GM23248 (cell line): ENCODE measurements at regions not wholly inside any gene's neighbourhood (a gene's known extent, or its start where the extent isn't known, plus 50 kb on each side); places are given as distances from the start of the nearest gene placed in this dataset.
"Not testable (repeated sequence)": the region's sequence is repeated elsewhere in the genome, so short reads cannot be mapped to it uniquely, and the experiment has no call there.

Experiments
- DNase-seq: peaks from one replicate; pipeline ENCODE4 v3.0.0-alpha.2; 2015
- H2AFZ ChIP-seq: fragments of 200-600 bp; sonication (generic); 2 replicates; pipeline ENCODE4 v1.6.1; 2016; ENCODE audit warnings: antibody characterized with exemption
- H3F3A ChIP-seq: fragments of 200-600 bp; sonication (generic); 2 replicates; pipeline ENCODE4 v1.6.1; 2016; ENCODE audit warnings: mild to moderate bottlenecking, antibody characterized with exemption, mixed run types; ENCODE audit not compliant: insufficient read depth
- H3K27ac ChIP-seq: fragments of 200-600 bp; sonication (generic); 2 replicates; pipeline ENCODE4 v1.5.1; 2016; ENCODE audit warnings: mild to moderate bottlenecking
- H3K27me3 ChIP-seq: fragments of 200-600 bp; sonication (generic); replicated peaks from 2 replicates; pipeline ENCODE4 v1.6.1; 2016; ENCODE audit warnings: mild to moderate bottlenecking; ENCODE audit not compliant: insufficient read depth
- H3K36me3 ChIP-seq: fragments of 200-600 bp; sonication (generic); 2 replicates; pipeline ENCODE4 v1.6.1; 2016; ENCODE audit warnings: low read depth, mild to moderate bottlenecking
- H3K4me1 ChIP-seq: fragments of 200-600 bp; sonication (generic); 2 replicates; pipeline ENCODE4 v1.6.1; 2016; ENCODE audit warnings: mild to moderate bottlenecking; ENCODE audit not compliant: insufficient read depth
- H3K4me2 ChIP-seq: fragments of 200-600 bp; sonication (generic); one replicate; pipeline ENCODE4 v1.6.1; 2016; ENCODE audit warnings: mild to moderate bottlenecking; ENCODE audit not compliant: unreplicated experiment
- H3K4me3 ChIP-seq: fragments of 200-600 bp; sonication (generic); 2 replicates; pipeline ENCODE4 v1.5.1; 2016; ENCODE audit warnings: mild to moderate bottlenecking
- H3K79me2 ChIP-seq: fragments of 200-600 bp; sonication (generic); 2 replicates; pipeline ENCODE4 v1.6.1; 2016; ENCODE audit warnings: mild to moderate bottlenecking; ENCODE audit not compliant: insufficient read depth
- H3K9ac ChIP-seq: fragments of 200-600 bp; sonication (generic); 2 replicates; pipeline ENCODE4 v1.6.1; 2016; ENCODE audit warnings: mild to moderate bottlenecking
- H3K9me2 ChIP-seq: fragments of 200-600 bp; sonication (generic); 2 replicates; pipeline ENCODE4 v1.6.1; 2016; ENCODE audit warnings: mixed run types, mild to moderate bottlenecking, moderate library complexity; ENCODE audit not compliant: insufficient read depth
- H3K9me3 ChIP-seq: fragments of 200-600 bp; sonication (generic); one replicate; pipeline ENCODE4 v1.6.1; 2017; ENCODE audit warnings: low read depth
- H4K20me1 ChIP-seq: fragments of 200-600 bp; sonication (generic); 2 replicates; pipeline ENCODE4 v1.6.0; 2016; ENCODE audit not compliant: insufficient read depth
- WGBS, 2 experiments: methylation state at CpG; one replicate each; pipeline ENCODE4 v1.1.6; 2015 to 2017; ENCODE audit warnings: low lambda C conversion rate in 2 of 2, low coverage in 1 of 2; ENCODE audit errors: missing lambda C conversion rate in 2 of 2; 5-methylcytosine and 5-hydroxymethylcytosine counted together
- in situ Hi-C: fragments of 300-500 bp; cut with MboI; formaldehyde crosslinking; loops from 2 replicates; pipeline ENCODE4 v1.15.0; 2020

DNA sequence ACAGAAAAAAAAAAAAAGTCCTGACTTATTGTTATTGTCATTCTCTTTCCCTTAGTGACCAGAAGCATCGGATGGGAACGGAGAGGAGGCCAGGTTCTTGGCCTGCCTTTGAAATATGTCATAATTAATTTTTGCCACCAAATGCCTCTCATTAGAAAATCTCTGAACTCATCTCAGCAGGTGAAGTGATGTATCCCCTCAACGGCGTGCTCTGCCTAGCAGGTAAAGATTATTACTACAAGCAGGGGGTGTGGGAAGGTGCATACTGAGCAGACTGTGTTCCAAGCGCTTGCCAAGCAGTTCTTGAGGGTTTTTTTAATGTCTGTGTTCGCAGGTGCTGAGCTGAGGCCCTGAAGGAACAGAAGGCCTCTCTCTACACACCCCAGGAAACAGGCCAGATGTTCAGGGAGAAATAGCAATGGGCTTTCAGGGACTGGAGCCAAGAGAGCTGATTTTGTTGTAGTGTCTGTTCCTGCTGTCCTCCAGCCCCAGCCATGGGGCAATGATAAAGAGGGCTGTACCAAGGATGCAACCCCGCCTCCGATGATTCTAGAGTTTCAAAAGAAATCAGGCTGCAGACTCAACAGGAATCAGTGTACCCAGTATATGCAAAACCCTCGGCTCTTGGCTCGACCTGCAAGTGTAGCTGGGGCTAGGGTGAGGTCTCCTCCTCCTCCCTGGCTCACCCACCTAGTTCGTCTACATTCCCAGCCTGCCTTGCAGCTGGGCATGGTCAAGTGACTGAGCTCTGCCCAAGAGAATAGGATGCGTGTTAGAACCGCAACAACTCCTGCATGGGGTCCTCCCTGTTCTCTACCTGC is 181.4 kb upstream of the LRRC61 start:
- H4K20me1 ChIP-seq, H3K36me3 ChIP-seq, H3K9ac ChIP-seq, H3K79me2 ChIP-seq, H3K27ac ChIP-seq, H3K9me3 ChIP-seq, H3K9me2 ChIP-seq, in situ Hi-C loops, H3K4me2 ChIP-seq, H3K4me1 ChIP-seq, H2AFZ ChIP-seq, H3K27me3 ChIP-seq, H3K4me3 ChIP-seq, DNase-seq, H3F3A ChIP-seq: not testable (repeated sequence)
- WGBS, 2 experiments, result 16 to 27% methylated on average over 12 to 13 of the region's 13 CpGs

- 32 to 33% methylated on average over 3 of the region's 3 CpGs for WGBS, 2 experiments
- H2AFZ ChIP-seq, DNase-seq, H3K9me2 ChIP-seq, H3K4me3 ChIP-seq, H3K27ac ChIP-seq, H3K9ac ChIP-seq, H3K9me3 ChIP-seq, H3K27me3 ChIP-seq, H3K79me2 ChIP-seq, H3K36me3 ChIP-seq, in situ Hi-C loops, H3K4me1 ChIP-seq, H3K4me2 ChIP-seq, H3F3A ChIP-seq, H4K20me1 ChIP-seq: not testable (repeated sequence)
Observed at GRCh38 chr7:150146124-150146523, 177.0 kb upstream of the LRRC61 start.

- H3K4me3 ChIP-seq, H3K27me3 ChIP-seq, H3K9me3 ChIP-seq, DNase-seq, H4K20me1 ChIP-seq, H3K27ac ChIP-seq, H3K79me2 ChIP-seq, H3K9me2 ChIP-seq, H3F3A ChIP-seq, H3K4me1 ChIP-seq, H2AFZ ChIP-seq, H3K36me3 ChIP-seq, H3K9ac ChIP-seq, in situ Hi-C loops, H3K4me2 ChIP-seq: not testable (repeated sequence)
- 1 to 2% methylated on average over 3 of the region's 3 CpGs for WGBS, 2 experiments
Observed at GRCh38 chr7:150147524-150147923, 175.6 kb upstream of the LRRC61 start.

GRCh38 chr7:150156015-150156414 is 167.1 kb upstream of the LRRC61 start:
- H3K4me3 ChIP-seq, H3K9me2 ChIP-seq, H4K20me1 ChIP-seq, DNase-seq, H3F3A ChIP-seq, H3K4me1 ChIP-seq, H3K27me3 ChIP-seq, H3K36me3 ChIP-seq, H3K4me2 ChIP-seq, H3K27ac ChIP-seq, in situ Hi-C loops, H2AFZ ChIP-seq, H3K9me3 ChIP-seq, H3K9ac ChIP-seq, H3K79me2 ChIP-seq: not testable (repeated sequence)
- WGBS, 2 experiments, result 29 to 33% methylated on average over 3 to 4 of the region's 4 CpGs

DNA sequence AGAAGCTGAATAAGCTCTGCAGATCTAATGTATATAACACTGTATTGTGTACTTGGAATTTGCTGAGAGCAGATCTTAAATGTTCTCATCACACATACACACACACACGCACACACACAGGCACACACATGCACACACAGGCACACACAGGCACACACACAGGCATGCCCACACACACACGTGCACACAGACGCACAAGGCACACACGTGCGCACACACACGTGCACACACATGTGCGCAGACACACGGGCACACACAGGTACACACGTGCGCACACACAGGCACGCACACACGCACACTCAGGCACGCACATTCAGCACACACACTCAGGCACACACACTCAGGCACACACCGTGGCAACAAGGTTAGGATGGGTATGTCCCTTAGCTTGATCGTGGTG is 164.5 kb upstream of the LRRC61 start:
- H3K4me2 ChIP-seq, H2AFZ ChIP-seq, H3K9ac ChIP-seq, DNase-seq, H4K20me1 ChIP-seq, H3K4me1 ChIP-seq, H3K27me3 ChIP-seq, H3K36me3 ChIP-seq, H3K9me2 ChIP-seq, in situ Hi-C loops, H3F3A ChIP-seq, H3K27ac ChIP-seq, H3K79me2 ChIP-seq, H3K4me3 ChIP-seq, H3K9me3 ChIP-seq: not testable (repeated sequence)
- WGBS, 2 experiments, result 47 to 51% methylated on average over 7 to 15 of the region's 15 CpGs

GRCh38 chr7:150169515-150169914 is 153.6 kb upstream of the LRRC61 start:
- H2AFZ ChIP-seq, H3K9ac ChIP-seq, H3K36me3 ChIP-seq, H3F3A ChIP-seq, H4K20me1 ChIP-seq, H3K9me2 ChIP-seq, DNase-seq, H3K79me2 ChIP-seq, H3K9me3 ChIP-seq, H3K4me1 ChIP-seq, H3K27me3 ChIP-seq, in situ Hi-C loops, H3K4me2 ChIP-seq, H3K4me3 ChIP-seq, H3K27ac ChIP-seq: not testable (repeated sequence)
- WGBS, 2 experiments, result 0% methylated on average over 1 of the region's 1 CpG

- H3K4me2 ChIP-seq, H4K20me1 ChIP-seq, H3K4me1 ChIP-seq, H3K27me3 ChIP-seq, H3K4me3 ChIP-seq, H3K9me2 ChIP-seq, H3K27ac ChIP-seq, in situ Hi-C loops, H3F3A ChIP-seq, H2AFZ ChIP-seq, H3K36me3 ChIP-seq, H3K9me3 ChIP-seq, DNase-seq, H3K79me2 ChIP-seq, H3K9ac ChIP-seq: not testable (repeated sequence)
- 6 to 7% methylated on average over 3 to 4 of the region's 4 CpGs for WGBS, 2 experiments
Observed at GRCh38 chr7:150169943-150170490, 153.1 kb upstream of the LRRC61 start.
